ENCODE measurements at regions not wholly inside any gene's neighbourhood (a gene's known extent, or its start where the extent isn't known, plus 50 kb on each side); places are given as distances from the start of the nearest gene placed in this dataset.

DNA sequence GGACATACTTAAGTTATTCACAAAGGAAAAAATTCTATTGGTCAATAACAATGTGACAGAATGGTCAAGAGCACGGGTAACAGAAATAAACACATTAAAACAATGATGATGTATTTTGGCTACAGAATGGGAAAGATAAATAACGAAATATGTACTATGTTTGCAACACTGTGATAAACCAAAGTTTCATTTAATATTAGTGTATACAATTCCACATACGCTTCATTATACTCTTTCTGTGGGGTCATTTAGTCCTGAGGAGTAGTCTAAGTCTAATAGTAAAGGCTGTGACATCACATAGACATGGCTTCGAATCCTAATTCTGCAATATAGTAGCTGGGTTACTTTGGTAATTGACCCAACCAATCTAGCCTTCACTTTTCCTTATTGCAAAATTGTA is 408.3 kb downstream of the MCTP2 start:
- TF ChIP-seq, protein P1, sequence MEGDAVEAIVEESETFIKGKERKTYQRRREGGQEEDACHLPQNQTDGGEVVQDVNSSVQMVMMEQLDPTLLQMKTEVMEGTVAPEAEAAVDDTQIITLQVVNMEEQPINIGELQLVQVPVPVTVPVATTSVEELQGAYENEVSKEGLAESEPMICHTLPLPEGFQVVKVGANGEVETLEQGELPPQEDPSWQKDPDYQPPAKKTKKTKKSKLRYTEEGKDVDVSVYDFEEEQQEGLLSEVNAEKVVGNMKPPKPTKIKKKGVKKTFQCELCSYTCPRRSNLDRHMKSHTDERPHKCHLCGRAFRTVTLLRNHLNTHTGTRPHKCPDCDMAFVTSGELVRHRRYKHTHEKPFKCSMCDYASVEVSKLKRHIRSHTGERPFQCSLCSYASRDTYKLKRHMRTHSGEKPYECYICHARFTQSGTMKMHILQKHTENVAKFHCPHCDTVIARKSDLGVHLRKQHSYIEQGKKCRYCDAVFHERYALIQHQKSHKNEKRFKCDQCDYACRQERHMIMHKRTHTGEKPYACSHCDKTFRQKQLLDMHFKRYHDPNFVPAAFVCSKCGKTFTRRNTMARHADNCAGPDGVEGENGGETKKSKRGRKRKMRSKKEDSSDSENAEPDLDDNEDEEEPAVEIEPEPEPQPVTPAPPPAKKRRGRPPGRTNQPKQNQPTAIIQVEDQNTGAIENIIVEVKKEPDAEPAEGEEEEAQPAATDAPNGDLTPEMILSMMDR (IDR thresholded peaks at IDR 0.05) = no peak
- TF ChIP-seq POLR2A (IDR thresholded peaks at IDR 0.05) = no peak
